VCaP (cell line): ENCODE measurements at regions not wholly inside any gene's neighbourhood (a gene's known extent, or its start where the extent isn't known, plus 50 kb on each side); places are given as distances from the start of the nearest gene placed in this dataset.

Source experiments
- H3K27ac ChIP-seq: fragments of 450-650 bp; 2 replicates; pipeline ENCODE4 v1.5.1; 2017
- TF ChIP-seq, protein P1 (sequence below): fragments of 450-650 bp; conservative IDR thresholded peaks from 2 replicates; pipeline ENCODE4 v1.5.1; 2017; ENCODE audit warnings: mild to moderate bottlenecking, moderate library complexity

- TF ChIP-seq, protein P1, sequence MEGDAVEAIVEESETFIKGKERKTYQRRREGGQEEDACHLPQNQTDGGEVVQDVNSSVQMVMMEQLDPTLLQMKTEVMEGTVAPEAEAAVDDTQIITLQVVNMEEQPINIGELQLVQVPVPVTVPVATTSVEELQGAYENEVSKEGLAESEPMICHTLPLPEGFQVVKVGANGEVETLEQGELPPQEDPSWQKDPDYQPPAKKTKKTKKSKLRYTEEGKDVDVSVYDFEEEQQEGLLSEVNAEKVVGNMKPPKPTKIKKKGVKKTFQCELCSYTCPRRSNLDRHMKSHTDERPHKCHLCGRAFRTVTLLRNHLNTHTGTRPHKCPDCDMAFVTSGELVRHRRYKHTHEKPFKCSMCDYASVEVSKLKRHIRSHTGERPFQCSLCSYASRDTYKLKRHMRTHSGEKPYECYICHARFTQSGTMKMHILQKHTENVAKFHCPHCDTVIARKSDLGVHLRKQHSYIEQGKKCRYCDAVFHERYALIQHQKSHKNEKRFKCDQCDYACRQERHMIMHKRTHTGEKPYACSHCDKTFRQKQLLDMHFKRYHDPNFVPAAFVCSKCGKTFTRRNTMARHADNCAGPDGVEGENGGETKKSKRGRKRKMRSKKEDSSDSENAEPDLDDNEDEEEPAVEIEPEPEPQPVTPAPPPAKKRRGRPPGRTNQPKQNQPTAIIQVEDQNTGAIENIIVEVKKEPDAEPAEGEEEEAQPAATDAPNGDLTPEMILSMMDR = no peak
- no peak overlapping the region for H3K27ac ChIP-seq
Measured at GRCh38 chr6:137739544-137739943, 127.5 kb upstream of the TNFAIP3 start.

DNA sequence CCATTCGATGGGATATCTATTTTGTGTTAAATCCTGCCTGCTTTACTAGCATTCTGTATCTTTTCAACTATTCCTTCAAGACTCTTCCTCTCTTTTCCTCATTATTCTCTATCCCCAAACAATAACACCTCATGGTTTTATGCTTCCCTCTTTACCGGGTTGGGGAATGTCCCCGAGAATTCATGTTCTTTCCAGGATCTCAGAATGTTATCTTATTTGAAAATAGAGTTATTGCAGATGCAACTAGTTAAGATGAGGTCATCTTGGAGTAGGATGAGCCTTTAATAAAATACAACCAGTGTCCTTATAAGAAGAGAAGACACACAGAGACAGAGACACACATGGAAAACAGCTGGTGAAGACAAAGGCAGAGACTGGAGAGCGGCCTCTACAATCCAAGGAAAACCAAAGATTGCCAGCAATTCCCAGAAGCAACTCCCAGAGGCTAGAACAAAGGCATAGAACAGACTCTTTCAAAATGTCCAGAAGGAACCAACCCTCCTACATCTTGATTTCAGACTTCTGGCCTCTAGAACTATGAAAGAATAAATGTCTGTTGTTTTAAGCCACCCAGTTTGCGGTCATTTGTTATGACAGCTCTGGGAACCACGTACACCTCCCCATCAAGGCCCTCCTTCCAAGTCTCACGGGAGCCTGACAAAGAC lies 126.8 kb upstream of the TNFAIP3 start:
- TF ChIP-seq, protein P1 = no peak

GRCh38 chr6:137740967-137741761 lies 125.9 kb upstream of the TNFAIP3 start:
- H3K27ac ChIP-seq = no peak overlapping the region
- TF ChIP-seq, protein P1 = no peak

More for the DNA sequence above, 126.8 kb upstream of the TNFAIP3 start:
- H3K27ac ChIP-seq = no peak overlapping the region

DNA sequence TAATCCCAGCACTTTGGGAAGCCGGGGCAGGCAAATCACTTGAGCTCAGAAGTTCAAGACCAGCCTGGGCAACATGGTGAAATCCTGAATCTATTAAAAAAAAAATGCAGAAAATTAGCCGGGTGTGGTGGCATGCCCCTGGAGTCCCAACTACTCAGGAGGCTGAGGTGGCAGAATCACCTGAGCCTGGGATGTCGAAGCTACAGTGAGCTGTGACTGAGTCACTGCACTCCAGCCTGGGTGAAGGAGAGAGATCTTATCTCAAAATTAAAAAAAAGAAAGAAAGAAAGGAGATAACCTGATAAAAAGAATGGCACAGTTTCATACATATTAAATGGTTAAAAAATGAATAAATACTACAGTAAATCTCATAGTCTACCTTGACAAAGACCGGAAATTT lies 123.6 kb upstream of the TNFAIP3 start:
- TF ChIP-seq, protein P1 = no peak
- H3K27ac ChIP-seq = no peak overlapping the region

DNA sequence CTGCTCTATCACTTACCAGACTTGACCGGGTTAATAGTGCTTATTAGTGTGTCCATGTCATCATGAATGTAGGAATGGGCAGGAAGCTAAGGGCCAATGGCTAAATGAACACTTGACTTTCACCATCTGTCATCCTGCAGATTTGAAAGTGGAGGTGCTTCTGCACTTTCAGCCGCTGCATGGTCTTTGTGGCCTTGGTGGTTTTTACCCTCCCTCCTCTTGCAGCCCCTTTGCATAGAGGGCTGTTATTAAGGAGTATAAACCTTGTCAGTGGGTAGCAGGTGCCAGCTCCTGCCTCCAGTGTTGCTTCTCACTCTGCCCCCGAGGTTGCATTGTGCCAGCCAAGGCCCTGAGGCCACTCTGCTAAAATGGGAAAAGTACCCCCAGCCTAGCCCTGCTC lies 122.2 kb upstream of the TNFAIP3 start:
- TF ChIP-seq, protein P1 = no peak
- no peak overlapping the region for H3K27ac ChIP-seq

GRCh38 chr6:137745321-137745720 lies 121.7 kb upstream of the TNFAIP3 start:
- TF ChIP-seq, protein P1 = no peak
- H3K27ac ChIP-seq = no peak overlapping the region

DNA sequence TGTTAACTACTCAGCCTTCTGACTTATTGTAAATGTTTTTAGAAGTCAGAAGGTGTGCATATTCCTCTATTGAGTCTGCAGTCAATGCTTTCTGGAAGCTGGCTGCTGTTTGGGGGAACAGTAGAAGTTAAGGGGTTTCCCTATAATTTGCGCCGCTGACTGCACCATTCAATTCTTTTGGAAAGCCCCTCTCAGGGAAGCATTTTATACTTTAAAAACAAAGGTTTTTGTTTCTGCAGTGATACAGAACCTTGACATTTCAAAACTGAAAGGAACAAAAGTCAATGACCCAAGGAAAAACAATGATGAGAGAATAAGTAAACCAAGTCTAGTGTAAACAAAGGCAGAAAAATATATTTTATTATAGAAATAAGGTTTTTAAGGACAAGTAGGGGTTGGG lies 120.8 kb upstream of the TNFAIP3 start:
- H3K27ac ChIP-seq = no peak overlapping the region
- TF ChIP-seq, protein P1 = no peak
